Dedifferentiated amniotic fluid mesenchymal stem cell (primary cell): ENCODE measurements at regions not wholly inside any gene's neighbourhood (a gene's known extent, or its start where the extent isn't known, plus 50 kb on each side); places are given as distances from the start of the nearest gene placed in this dataset.
"Not testable (repeated sequence)": the region's sequence is repeated elsewhere in the genome, so short reads cannot be mapped to it uniquely, and the experiment has no call there.

Source experiments
- DNase-seq: peaks from one replicate; pipeline ENCODE4 v3.0.0-alpha.2; 2016; ENCODE audit errors: extremely low spot score

DNA sequence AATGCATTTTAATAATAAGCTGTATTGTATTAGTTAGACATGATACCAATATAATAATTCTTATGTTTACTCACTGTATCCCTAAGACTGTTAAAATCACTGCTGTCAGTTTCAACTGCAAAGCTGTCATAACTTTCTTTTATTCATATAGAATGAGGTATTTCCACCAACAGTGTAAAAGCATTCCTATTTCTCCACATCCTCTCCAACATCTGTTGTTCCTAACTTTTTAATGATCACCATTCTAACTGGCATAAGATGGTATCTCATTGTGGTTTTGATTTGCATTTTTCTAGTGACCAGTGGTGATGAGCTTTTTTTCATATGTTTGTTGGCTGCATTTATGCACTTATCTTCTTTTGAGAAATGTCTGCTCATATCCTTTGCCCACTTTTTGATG lies 177.6 kb upstream of the MME start:
- DNase-seq, result not testable (repeated sequence)

DNA sequence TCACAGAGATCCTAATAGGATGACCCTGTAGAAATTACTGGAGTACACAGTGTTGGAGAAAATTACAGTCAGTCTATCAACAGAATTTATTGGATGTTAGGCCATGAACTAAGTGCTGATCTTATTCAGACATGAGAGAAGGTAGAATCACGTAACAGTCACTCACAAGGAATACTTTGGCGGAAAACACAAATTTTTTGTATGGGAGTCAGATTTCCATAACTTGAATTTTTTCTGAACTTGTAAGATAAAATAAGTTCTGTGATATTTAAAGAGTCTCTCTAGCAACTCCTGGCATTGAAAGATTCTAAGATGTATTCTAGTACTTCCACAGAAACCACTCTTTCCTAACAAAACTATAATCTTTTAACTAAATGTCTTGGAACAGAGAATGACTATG lies 178.8 kb upstream of the MME start:
- DNase-seq, result no peak

DNA sequence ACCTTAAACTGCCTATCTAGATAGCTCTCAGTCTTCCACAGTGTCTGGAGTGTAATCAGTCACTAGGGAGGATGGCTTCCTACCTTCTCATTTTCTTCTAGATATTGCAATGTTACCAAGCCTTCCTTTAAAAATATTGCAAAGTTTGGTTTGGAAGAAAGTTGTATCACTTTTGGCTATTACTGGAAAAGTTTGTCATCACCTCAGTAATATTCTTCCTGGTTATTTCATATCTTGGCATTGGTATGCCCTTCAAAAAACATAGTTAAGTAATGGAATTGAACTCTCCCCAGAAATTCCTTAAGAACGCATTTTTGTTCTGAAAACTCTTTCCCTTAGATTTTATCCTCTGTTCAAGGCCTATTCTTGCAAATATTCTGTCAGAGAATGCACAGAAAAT lies 179.3 kb upstream of the MME start:
- no peak for DNase-seq

DNA sequence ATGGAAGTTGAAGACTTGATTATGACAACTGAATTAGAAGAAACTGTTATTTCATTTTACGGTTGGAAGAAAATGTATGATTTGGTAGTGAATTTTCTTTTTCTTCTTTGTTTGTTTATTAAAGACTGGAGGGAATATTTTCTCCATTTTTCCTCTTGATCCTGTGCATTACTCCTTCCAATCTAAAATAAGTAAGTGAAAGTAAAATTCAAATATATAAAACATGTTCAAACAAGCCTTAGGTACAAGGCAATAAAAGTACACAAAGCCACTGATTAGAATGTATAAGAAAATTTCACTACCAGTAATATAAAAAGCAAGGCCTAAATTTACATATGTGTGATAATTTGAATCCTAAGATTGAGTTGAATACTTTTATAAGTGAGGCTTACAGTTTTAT lies 181.2 kb upstream of the MME start:
- DNase-seq, result no peak

DNA sequence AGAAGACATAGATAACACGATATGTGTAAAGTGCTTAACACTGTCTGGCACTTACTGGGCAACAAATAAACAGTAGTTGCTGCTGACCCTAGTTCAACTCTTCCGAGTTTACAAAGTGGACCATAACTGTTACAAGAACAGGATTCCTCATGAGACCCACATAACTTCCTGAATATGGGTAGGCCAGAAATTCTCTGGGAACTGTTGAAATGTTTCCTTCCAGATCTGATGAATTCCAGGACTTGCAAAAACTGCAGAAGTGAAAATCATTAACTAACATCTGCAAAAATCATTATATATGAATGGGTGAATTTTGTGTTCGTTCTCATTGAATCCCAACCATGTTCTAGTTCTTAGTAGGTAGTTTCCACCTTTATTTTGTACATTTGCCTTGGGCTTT lies 181.7 kb upstream of the MME start:
- DNase-seq, result no peak

DNA sequence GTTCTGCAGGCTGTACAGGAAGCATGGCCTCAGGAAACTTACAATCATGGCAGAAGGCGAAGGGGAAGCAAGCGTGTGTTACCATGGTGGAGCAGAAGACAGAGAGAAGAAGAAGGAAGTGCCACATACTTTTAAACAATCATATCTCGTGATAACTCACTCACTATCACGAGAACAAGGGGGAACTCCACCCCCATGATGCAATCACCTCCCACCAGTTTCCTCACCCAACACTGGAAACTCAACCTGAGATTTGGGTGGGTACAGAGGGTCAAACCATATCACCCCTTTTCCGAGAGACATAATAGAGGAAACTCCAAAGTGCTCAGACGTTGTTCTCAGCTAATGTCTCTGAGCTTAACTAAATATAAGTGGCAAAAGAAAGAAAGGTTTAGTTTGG lies 186.3 kb upstream of the MME start:
- no peak for DNase-seq

DNA sequence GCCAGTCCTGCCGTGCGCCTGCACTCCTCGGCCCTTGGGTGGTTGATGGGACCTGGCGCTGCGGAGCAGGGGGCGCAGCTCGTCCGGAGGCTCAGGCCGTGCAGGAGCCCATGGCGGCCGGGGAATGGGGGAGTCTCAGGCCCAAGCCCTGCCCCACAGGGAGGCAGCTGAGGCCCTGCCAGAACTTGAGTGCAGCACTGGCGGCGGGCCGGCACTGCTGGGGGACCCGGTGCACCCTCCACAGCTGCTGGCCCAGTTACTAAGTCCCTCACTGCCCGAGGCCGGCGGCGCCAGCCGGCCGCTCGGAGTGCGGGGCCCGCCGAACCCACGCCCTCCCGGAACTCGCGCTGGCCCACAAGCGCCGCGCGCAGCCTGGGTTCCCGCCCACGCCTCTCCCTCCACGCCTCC lies 190.9 kb upstream of the MME start:
- no peak for DNase-seq

DNA sequence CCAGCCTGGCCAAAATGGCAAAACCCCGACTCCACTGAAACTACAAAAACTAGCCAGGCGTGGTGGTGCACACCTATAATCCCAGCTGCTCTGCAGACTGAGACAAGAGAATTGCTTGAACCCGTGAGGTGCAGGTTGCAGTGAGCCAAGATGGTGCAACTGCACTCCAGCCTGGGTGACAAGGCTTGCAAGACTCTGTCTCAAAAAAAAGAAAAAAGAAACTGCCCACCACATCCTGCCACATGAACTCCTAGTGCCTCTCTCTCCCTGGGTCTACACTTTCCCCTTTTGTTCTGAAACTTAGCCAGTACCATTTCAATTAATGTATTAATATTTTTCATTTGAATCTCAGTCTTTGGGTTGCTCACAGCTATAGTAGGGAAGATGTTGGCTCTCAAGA lies 192.2 kb upstream of the MME start:
- DNase-seq, result no peak

DNA sequence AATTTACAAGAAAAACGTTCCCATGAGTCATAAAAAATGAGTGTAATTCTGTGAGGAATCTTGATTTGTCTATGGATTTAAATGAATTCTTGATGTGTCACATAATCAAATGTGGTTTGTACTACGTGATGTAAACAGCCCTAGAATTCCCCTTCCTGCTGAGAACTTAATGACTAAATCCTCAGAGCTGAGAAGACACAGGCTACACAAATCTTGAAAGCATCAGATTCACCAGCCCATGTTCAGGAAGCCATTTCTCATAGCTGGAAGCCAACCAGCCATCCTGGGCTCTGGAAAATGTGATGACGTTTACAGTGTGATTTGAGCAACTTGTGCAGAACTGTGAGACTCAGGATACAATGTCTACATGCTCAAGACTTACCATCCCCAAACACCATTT lies 193.7 kb upstream of the MME start:
- peak; percentile 98 for DNase-seq

DNA sequence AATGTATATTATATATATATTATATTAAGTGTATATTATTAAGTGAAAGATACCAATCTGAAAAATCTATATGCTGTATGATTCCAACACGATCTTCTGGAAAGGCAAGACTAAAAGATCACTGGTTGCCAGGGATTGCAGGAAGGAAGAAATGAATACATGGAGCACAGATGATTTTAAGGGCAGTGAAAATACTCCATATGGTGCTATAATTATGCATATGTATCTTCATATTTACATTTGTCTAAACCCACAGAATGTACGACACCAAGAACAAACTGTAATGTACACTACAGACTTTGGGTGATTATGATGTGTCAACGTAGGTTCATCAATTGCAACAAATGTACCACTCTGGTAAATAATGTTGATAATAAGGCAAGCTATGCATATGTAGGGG lies 194.7 kb upstream of the MME start:
- no peak for DNase-seq

DNA sequence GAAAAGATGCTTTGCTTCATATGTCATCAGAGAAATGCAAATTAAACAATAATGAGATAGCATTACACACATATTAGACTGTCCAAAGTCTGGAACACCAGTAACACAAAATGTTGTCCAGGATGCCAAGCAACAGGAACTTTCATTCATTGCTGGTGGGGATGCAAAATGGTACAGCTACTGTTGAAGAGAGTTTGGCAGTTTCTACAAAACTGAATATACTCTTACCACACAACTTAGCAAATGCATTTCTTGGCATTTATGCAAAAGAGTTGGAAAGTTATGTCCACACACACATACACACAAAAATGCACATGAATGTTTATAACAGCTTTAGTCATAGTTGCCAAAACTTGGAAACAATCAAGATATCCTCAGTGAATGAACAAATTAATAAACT lies 195.2 kb upstream of the MME start:
- DNase-seq, result no peak

DNA sequence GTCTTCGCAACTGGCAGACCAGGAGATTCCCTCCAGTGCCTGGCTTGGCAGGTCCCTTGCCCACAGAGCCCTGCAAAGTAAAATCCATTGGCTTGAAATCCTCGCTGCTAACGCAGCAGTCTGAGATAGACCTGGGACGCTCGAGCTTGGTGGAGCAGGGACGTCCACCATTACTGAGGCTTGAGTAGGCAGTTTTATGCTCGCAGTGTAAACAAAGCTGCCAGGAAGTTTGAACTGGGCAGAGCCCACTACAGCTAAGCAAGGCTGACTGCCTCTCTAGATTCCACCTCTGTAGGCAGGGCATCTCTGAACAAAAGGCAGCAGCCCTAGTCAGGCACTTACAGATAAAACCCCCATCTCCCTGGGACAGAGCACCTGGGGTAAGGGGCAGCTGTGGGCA lies 205.0 kb upstream of the MME start:
- no peak for DNase-seq

DNA sequence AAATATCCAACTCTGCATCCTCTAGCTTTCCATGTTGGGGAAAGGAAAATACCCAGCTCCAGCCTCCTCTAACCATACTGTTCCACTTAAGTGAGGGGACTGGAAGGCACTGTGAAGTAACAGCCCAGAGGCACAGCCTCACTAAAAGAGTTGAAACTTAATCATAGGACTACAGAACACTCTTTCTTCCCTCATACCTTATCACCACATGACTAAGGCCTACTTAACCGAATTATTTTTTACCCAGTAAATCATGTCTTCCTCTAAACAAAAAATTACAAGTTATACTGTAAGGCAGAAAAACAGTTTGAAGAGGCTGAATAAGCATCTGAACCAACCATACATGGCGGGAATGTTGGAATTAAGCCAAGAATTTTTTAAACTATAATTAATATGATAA lies 207.4 kb upstream of the MME start:
- DNase-seq, result no peak

DNA sequence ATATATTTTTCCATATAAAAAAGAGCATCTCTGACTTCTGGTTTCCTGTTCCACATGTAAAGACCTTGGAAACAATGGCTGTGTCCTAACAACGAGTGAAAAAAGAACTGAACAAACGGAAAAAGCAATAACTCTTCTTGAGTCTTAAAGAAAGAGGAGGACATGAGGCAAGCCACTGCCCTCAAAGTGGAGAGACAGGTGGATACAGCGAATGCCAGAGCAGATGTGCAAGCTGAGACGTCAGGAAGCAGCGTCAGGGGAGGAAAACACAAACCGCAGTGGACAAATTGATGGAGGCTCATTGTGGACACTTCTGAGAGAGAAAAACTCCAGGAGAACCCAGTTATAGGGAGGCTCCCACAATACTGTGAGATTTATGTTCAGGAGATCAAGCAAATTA lies 208.0 kb upstream of the MME start:
- no peak for DNase-seq

DNA sequence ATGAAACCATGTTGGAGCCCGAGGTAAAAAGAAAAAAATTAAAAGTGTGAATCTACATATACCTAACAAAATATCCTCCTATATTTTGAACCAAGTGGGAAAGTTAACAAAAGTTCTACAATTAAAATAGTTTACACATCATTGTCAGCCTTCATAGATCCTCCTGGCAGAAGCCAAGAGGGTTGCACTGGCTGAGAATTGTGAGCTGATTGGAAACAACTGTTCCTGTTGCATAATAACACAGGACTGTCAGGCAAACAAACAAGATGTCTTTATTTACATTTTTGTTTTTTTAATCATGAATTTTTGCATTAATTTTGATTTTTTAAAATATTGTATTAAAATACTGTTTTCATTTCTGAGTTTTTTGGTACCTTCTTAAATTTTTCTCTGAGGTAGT lies 215.2 kb upstream of the MME start:
- peak; percentile 24 for DNase-seq

DNA sequence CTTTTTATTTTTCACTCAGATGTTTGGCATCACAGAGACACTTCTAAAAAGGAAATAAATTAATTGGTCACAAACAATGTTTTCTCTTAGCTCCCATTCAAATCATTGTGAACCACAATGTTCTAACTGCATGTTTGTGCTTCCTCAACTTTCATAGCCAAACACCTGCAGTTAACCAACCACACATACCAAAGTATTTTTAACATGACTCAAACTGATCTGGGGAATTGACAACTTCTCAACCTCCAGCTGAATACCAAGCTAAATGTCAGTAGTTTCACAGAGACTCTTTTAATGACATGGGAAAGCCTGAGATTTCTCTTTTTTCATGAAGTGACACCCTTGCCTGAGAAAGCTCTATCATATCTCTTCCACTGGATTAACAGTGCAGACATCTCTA lies 217.9 kb upstream of the MME start:
- no peak for DNase-seq

DNA sequence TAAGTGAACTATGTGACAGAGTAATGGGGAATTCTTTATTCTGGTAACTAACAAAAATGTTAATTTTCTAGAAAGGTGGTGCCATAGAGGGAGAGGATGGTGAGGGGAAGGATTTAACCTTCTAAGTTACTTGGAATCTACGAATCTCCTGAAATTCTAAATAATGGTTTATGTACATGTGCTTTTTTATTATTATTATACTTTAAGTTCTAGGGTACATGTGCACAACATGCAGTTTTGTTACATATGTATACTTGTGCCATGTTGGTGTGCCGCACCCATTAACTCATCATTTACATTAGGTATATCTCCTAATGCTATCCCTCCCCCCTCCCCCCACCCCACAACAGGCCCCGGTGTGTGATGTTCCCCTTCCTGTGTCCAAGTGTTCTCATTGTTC lies 227.1 kb upstream of the MME start:
- DNase-seq, result not testable (repeated sequence)

DNA sequence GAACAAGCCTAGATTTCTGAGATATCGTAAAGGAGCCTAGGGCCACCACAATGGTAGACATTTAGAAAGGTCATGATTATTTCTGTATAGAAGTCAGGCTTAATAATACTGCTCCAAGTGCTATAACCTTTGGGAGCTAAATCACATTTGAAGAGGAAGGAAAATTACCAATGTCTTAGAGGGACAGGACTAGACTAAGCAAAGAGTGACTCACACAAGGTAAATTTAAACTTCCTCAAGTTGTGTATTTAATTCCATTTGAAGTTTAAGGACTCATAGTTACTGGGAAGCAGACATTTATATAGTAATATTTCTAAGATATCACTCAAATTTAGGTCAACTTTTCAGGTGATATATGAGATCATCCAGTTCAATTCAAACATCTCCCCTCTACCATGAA lies 227.6 kb upstream of the MME start:
- no peak for DNase-seq

DNA sequence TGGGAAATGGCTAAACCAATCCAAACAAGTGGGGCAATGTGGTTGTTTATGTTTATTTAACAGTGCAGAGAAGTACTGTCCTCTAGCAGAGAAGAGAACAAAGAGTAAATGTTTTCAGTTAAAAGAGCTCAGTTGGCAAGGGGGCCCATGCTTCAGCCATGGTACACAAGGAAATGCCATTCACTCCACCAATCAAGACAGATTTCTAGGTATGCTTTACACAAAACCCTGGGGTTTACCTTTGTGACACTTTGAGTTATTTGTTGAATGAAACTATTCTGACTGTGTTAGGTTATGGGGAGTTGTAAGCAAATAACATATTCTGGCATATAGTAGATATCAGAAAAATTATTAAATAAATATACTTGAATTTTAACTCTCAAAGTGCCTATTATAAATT lies 228.5 kb upstream of the MME start:
- DNase-seq, result no peak

DNA sequence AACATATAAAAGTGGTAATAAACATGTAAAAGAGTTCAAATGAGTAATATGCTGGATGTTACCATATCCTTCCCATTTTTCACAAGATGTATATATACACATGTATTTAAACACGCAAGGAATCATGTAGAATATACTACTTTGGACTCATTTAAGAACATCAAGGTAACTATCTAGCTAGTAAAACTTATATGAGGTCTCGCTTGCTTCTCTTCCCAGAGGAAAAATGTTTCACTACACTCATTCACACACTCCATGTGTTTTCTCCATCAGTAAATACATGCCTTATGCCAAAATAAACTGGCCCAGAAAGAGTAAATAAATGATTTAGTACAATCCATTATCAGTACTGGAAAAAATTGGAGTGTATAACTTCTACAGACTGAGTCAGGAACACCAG lies 229.2 kb upstream of the MME start:
- no peak for DNase-seq

DNA sequence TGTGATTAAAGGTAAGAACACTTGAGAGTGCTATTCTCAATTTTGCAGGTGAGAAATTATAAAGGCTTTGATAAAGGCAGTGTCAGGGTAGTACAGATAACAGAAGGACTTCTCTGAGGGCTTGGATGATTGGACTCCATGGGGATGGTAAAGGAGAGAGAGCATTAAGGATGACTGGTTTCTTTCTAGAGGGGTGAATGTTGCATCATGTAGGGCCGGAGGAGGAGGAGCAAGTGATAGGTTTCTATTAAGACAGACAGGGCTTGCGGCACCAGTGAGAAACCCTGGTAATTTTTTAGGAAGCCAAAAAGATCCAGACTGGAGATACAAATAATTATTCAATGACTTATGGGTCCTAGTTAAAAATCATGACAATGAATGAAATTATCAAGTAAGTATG lies 230.7 kb upstream of the MME start:
- no peak for DNase-seq

DNA sequence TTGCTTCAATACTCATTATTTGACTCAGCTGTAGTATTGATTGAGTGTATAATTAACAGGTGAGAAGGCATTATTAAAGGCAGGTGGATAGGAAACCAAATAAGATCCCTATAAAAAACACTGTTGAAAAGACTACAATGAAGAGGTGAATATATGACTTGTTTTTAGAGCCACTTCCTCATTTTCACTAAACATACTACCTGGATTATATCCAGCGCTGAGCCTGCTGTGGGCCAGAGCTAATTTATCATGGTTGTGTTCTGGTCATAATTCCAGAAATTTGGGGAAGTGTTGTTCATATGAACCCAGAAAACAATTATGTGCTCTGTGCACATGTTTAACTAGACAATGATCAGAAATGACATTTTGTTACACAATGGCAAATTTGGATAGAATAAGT lies 235.3 kb upstream of the MME start:
- DNase-seq, result no peak

DNA sequence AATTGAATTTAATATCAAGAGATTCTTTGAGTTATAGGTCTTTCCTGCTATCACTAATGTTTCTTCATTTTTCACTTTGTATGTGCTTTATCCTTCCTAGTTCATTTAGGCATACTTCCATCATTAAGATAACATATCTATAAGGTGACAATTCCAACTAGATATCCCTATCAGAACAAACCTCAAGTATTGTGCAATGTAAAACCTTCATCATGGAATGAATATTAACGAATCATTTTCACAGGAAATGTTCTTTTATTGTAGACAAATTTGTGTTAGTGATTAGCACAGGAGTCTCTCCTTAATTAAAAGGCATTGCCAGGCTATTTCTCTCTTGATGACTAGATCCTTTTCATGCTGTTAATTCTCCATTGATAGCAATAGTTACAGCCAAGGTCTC lies 236.5 kb upstream of the MME start:
- DNase-seq, result no peak

DNA sequence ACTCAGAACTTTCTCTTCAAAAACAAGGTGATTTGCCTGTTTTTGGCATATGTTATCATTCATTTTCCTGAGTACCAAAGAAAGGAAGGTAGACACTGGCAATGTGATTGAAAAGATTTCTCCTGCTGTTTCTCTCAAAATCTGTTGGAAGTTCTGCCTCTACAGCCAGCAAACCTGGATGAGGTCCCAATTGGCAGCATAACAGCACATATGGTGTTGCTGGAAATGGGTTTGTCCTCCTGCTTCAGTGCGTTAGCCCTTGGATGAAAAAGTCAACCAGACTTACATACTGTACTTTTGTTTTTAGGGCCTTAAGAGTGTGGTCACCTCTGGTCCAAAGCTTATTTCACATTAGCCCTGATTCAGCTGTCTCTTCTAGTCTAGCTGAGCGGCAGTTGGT lies 237.6 kb upstream of the MME start:
- DNase-seq, result no peak

DNA sequence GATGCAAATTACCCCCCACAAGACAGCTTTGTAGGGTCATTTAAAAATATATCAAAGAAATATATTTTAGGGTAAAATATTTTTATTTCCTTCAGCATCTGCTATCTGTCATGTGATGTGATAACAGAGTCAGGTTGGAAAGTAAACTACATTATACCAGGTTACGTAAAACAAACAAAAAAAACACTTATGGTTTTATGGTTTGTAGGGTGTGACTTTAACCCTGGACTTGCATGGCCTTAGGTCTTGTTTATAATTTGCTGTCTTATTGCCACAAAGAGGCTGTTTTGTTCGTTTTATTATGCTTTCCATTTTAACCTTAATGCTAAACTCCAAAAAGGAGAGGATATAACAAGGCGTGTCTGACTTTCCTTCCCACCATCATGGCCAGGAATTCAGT lies 244.5 kb upstream of the MME start:
- no peak for DNase-seq
